ENCODE measurements at regions not wholly inside any gene's neighbourhood (a gene's known extent, or its start where the extent isn't known, plus 50 kb on each side); places are given as distances from the start of the nearest gene placed in this dataset.

DNA sequence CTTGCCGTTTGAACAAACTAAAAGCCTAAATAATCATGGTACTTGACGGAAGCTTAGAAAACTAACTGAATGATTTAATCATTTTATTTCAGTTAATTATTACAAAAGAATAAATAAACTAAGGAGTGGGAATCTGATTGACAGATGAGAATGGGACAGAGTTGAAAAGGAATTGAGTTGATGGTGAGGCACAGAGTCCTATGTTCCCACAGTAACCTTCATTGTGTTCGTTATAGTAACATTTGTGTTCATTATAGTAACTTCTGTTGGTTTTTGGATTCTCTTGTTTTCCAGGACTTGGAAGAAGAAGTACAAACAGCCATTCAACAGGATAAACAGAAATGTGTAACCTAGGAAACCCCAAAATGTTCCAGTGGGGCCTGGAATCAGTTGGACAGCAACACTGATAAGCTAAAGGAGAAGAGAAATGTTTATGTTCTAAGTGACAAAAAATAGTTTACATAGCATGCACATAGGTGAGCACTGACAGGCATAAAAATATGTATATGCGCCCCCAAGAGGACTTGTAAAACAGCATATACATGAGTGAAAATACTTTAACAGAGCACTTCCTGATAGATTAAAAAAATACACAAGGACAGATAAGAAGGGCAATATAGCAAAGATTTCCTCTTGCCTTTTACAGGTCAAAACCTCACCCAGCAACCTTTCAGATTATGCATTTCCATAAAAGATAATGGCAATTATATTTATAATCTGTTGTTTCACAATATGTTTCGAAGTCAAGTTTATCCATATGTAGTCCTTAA, 218.6 kb upstream of the HTR2C start:
- no peak for DNase-seq (ENCODE audit: low spot score)
- TF ChIP-seq, protein P1, sequence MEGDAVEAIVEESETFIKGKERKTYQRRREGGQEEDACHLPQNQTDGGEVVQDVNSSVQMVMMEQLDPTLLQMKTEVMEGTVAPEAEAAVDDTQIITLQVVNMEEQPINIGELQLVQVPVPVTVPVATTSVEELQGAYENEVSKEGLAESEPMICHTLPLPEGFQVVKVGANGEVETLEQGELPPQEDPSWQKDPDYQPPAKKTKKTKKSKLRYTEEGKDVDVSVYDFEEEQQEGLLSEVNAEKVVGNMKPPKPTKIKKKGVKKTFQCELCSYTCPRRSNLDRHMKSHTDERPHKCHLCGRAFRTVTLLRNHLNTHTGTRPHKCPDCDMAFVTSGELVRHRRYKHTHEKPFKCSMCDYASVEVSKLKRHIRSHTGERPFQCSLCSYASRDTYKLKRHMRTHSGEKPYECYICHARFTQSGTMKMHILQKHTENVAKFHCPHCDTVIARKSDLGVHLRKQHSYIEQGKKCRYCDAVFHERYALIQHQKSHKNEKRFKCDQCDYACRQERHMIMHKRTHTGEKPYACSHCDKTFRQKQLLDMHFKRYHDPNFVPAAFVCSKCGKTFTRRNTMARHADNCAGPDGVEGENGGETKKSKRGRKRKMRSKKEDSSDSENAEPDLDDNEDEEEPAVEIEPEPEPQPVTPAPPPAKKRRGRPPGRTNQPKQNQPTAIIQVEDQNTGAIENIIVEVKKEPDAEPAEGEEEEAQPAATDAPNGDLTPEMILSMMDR (IDR thresholded peaks at IDR 0.05; ENCODE audit: extremely low read depth, insufficient read depth, missing control alignments) = no peak
- in situ Hi-C loops (cut with MboI; ENCODE audit: low pct_unique_long_range_greater_than_20kb, low sequenced_read_pairs, unreplicated experiment) = no loop called here

DNA sequence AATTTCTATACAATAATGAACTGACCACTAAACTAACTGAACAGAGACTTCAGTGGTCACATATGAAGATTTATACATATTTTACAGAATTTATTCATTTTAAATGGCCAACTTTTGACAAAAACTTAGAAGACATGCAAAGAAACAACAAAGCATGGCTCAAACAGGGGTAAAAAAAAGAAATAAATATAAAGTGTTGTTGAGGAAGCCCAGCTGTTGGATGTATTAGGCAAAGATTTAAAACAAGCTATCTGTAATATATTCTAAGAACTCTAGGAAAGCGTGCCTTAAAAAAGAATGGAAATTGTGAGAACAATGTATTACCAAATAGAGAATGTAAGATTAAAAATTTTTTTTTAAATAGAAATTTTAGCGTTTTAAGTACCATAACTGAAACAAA, 210.9 kb upstream of the HTR2C start:
- in situ Hi-C loops (cut with MboI; ENCODE audit: low pct_unique_long_range_greater_than_20kb, low sequenced_read_pairs, unreplicated experiment) = no loop called here
- TF ChIP-seq, protein P1 (IDR thresholded peaks at IDR 0.05; ENCODE audit: extremely low read depth, insufficient read depth, missing control alignments) = no peak
- DNase-seq (ENCODE audit: low spot score) = no peak

DNA sequence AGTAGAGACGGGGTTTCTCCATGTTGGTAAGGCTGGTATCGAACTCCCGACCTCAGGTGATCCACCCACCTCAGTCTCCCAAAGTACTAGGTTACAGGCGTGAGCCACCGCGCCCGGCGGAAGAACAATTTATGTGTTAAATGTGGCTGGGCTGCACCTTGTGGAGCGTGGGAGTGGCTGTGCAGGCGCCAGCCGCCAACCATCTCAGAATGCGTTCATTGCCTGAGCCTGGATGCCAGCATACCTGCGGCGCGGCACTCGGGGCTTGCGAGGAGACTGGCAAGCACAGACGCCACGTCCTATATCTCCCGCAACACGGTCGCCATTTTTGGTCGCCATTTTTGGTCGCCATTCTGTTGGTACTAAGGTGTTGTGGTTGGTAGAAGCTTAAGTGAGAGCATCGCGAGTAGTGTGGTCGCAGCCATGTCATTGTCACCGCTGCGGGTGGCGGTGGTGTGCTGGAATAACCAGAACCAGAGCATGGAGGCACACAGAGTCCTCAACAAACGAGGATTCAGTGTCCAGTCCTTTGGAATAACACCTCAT, 193.6 kb upstream of the HTR2C start:
- in situ Hi-C loops (cut with MboI; ENCODE audit: low pct_unique_long_range_greater_than_20kb, low sequenced_read_pairs, unreplicated experiment) = no loop called here
- DNase-seq (ENCODE audit: low spot score) = no peak
- TF ChIP-seq, protein P1 (IDR thresholded peaks at IDR 0.05; ENCODE audit: extremely low read depth, insufficient read depth, missing control alignments) = no peak
